ENCODE measurements at regions not wholly inside any gene's neighbourhood (a gene's known extent, or its start where the extent isn't known, plus 50 kb on each side); places are given as distances from the start of the nearest gene placed in this dataset.

- TF ChIP-seq CTCF (IDR thresholded peaks at IDR 0.05) (no peak), POLR2A (IDR thresholded peaks at IDR 0.05) (no peak)
Observed at GRCh38 chr13:55298201-55298600, 1842.5 kb upstream of the PRR20A start.

Data from sigmoid colon (tissue), 3 donors.